Body of pancreas (tissue), 4 donors: ENCODE measurements at regions not wholly inside any gene's neighbourhood (a gene's known extent, or its start where the extent isn't known, plus 50 kb on each side); places are given as distances from the start of the nearest gene placed in this dataset.

Source experiments
- ATAC-seq: fragments of 150-250 bp; one replicate; pipeline ENCODE4 v1.9.1; 2016
- DNase-seq, 4 donors: peaks; one replicate each; pipeline ENCODE4 v3.0.0-alpha.2; 2019
- H3K27ac ChIP-seq, 4 donors: fragments of 200-600 bp; sonication (generic); 1 replicate in 3 of 4; 2 replicates in 1 of 4; pipeline versions ENCODE4 v1.5.1 to v1.6.1; 2016 to 2019; ENCODE audit warnings: mild to moderate bottlenecking in 1 of 4, mixed read lengths in 1 of 4, moderate library complexity in 1 of 4
- H3K27me3 ChIP-seq, 2 donors: fragments of 200-600 bp; sonication (generic); one replicate each; pipeline ENCODE4 v1.6.0; 2016; ENCODE audit warnings: mild to moderate bottlenecking in 1 of 2
- H3K36me3 ChIP-seq, 2 donors: fragments of 200-600 bp; sonication (generic); replicated peaks in 1 of 2; 2 replicates each; pipeline ENCODE4 v1.5.1; 2016; ENCODE audit warnings: low read depth in 2 of 2; ENCODE audit not compliant: insufficient read depth in 1 of 2
- H3K4me1 ChIP-seq: fragments of 200-600 bp; sonication (generic); one replicate; pipeline ENCODE4 v1.6.0; 2016
- H3K4me3 ChIP-seq, 2 donors: fragments of 200-600 bp; sonication (generic); 1 replicate in 1 of 2; 2 replicates in 1 of 2; pipeline ENCODE4 v1.5.1; 2016 to 2019
- H3K9me3 ChIP-seq, 3 donors: fragments of 200-600 bp; sonication (generic); 1 replicate in 2 of 3; 2 replicates in 1 of 3; pipeline ENCODE4 v1.5.1; 2016
- CTCF ChIP-seq, 7 experiments: fragments of 450-650 bp in 4 of 7; fragments of 200-600 bp in 3 of 7; sonication (generic) in 3 of 7; IDR thresholded peaks; one replicate each; pipeline ENCODE4 v1.5.1; 2016 to 2019; ENCODE audit warnings: antibody characterized with exemption in 7 of 7
- POLR2A ChIP-seq, 3 donors: fragments of 450-650 bp; IDR thresholded peaks; one replicate each; pipeline ENCODE4 v1.6.1; 2016; ENCODE audit warnings: antibody characterized with exemption in 3 of 3, mild to moderate bottlenecking in 2 of 3
- WGBS, 2 donors: methylation state at CpG; one replicate each; pipeline ENCODE4 v1.1.5; 2017; 5-methylcytosine and 5-hydroxymethylcytosine counted together
- intact Hi-C: fragments of 100-400 bp; cut with DNase I; formaldehyde crosslinking; loops from one replicate; pipeline ENCODE4 v1.15.1; 2023

GRCh38 chr12:58372298-58372697, 430.9 kb downstream of the ATP23 start:
- no peaks in the 10 kb centered on the region for H3K9me3 ChIP-seq
- H3K36me3 ChIP-seq: no peaks in the 10 kb centered on the region
- TF ChIP-seq POLR2A (IDR thresholded peaks at IDR 0.05): no peak
- TF ChIP-seq CTCF (IDR thresholded peaks at IDR 0.05): no peak
- ATAC-seq: no peak
- no peak overlapping the region for H3K27ac ChIP-seq
- intact Hi-C loops: no loop called here
- H3K27me3 ChIP-seq: no peaks in the 10 kb centered on the region
- H3K4me3 ChIP-seq: no peak overlapping the region
- DNase-seq: no peak
- H3K4me1 ChIP-seq: no peaks in the 10 kb centered on the region
- 82 to 90% methylated on average over 3 of the region's 3 CpGs for WGBS, 2 donors

DNA sequence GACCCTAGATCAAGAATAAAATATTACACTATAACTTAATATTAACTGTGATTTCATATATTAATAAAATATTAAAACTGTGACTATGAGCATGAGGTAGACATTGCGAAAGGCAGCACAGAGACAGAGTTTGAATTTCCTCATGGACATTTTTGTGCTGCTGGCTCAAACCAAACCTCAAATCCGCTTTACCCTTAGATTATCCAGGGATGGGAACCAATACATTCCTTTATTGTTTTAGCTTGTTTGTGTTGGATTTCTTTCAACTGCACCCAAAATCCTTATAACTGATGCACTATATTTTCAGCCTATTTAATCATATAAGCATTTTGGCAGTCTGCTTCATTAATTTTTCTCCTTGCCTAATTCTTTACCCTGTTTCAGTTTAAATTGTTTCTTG, 436.7 kb downstream of the ATP23 start:
- 91 to 92% methylated on average over 2 of the region's 2 CpGs for WGBS, 2 donors

DNA sequence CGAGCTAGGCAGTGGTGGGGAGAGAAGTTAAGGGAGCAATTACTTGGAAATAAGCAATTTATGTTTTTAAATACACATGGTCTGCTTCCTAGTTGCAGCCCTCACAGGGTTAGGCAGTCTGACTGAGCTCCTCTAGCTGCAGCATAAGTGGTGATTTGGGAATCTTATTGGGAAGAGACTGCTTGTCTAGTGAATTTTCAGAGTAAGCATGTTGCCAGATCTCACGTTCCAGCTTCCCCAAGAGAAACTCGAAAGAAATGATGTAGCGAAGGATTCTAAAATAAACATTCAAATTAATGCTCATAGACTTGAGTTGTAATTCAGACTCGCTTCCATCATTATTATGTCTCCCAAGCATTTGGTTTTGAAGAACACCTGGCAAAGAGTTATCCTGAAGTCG, 440.2 kb downstream of the ATP23 start:
- DNase-seq: no peak
- intact Hi-C loops: no loop called here
- no peak for TF ChIP-seq POLR2A (IDR thresholded peaks at IDR 0.05)
- TF ChIP-seq CTCF (IDR thresholded peaks at IDR 0.05): no peak
- 71 to 73% methylated on average over 6 of the region's 6 CpGs for WGBS, 2 donors
- no peak for ATAC-seq
- H3K27ac ChIP-seq: no peak overlapping the region
- no peaks in the 10 kb centered on the region for H3K9me3 ChIP-seq
- H3K4me3 ChIP-seq: no peak overlapping the region
- H3K36me3 ChIP-seq: no peaks in the 10 kb centered on the region
- H3K27me3 ChIP-seq: no peaks in the 10 kb centered on the region
- H3K4me1 ChIP-seq: no peaks in the 10 kb centered on the region

More for the DNA sequence above, 436.7 kb downstream of the ATP23 start:
- Histone ChIP-seq H3K36me3 (no peaks in the 10 kb centered on the region), H3K4me3 (no peak overlapping the region), H3K9me3 (no peaks in the 10 kb centered on the region), H3K27ac (no peak overlapping the region), H3K4me1 (no peaks in the 10 kb centered on the region), H3K27me3 (no peaks in the 10 kb centered on the region)
- TF ChIP-seq CTCF (IDR thresholded peaks at IDR 0.05) (no peak), POLR2A (IDR thresholded peaks at IDR 0.05) (no peak)
- DNase-seq (no peak), ATAC-seq (no peak)
- intact Hi-C loops: no loop called here

- intact Hi-C loops: no loop called here
- ATAC-seq: no peak
- 74 to 83% methylated on average over 1 of the region's 1 CpG for WGBS, 2 donors
- Histone ChIP-seq H3K4me1 (no peaks in the 10 kb centered on the region), H3K27ac (no peak overlapping the region), H3K36me3 (no peaks in the 10 kb centered on the region), H3K27me3 (no peaks in the 10 kb centered on the region), H3K9me3 (no peaks in the 10 kb centered on the region), H3K4me3 (no peak overlapping the region)
- no peak for DNase-seq
- TF ChIP-seq CTCF (IDR thresholded peaks at IDR 0.05) (no peak), POLR2A (IDR thresholded peaks at IDR 0.05) (no peak)
Measured at GRCh38 chr12:58384196-58384595, 442.8 kb downstream of the ATP23 start.

- no peaks in the 10 kb centered on the region for H3K4me1 ChIP-seq
- H3K9me3 ChIP-seq: no peaks in the 10 kb centered on the region
- H3K27me3 ChIP-seq: no peaks in the 10 kb centered on the region
- no peak overlapping the region for H3K4me3 ChIP-seq
- intact Hi-C loops: no loop called here
- no peak overlapping the region for H3K27ac ChIP-seq
- no peaks in the 10 kb centered on the region for H3K36me3 ChIP-seq
- ATAC-seq (no peak), DNase-seq (no peak)
- TF ChIP-seq CTCF (IDR thresholded peaks at IDR 0.05) (no peak), POLR2A (IDR thresholded peaks at IDR 0.05) (no peak)
- 51 to 58% methylated on average over 2 of the region's 2 CpGs for WGBS, 2 donors
Measured at GRCh38 chr12:58386136-58386535, 444.8 kb downstream of the ATP23 start.
